ENCODE measurements at regions not wholly inside any gene's neighbourhood (a gene's known extent, or its start where the extent isn't known, plus 50 kb on each side); places are given as distances from the start of the nearest gene placed in this dataset.
"Not testable (repeated sequence)": the region's sequence is repeated elsewhere in the genome, so short reads cannot be mapped to it uniquely, and the experiment has no call there.

DNA sequence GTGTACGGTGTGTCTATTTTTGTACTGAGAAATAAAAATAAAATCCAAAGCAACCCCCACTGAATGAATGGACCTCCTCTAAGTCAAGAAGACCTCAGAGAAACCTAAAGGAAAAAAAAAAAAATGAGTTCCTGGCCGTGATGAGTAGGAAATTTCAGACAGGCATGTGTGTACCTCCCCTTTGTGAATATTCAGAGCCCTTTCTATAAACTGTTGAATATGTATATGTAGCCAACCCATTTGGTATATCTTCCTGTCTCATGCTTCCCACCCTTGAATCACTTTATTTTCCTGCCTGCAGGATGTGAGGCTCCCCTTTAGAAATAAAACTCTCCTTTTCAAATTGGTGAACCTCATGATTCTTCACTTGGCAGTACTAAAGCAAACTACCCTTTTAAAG is 887.8 kb upstream of the NCAM2 start:
- no peak for DNase-seq (ENCODE audit: low spot score)

DNA sequence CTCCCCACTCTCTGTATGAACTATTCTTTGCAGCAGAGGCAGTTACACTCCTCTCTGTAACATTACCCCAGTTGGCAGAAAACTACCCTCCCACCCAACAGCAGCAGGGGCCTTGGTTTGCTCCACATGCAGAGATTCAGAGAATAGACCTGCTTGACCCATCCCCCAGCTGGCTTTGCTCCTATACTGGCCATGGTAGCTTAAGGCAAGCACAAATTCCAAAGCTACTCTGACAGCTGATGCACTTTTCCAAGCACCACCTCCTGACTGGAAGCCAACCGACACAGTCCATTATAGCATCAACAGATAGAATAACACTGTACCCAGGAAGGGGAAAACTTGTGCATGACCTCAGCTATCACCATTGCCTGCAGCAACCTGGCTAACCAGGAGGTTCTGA is 846.5 kb upstream of the NCAM2 start:
- DNase-seq (ENCODE audit: low spot score) = no peak

DNA sequence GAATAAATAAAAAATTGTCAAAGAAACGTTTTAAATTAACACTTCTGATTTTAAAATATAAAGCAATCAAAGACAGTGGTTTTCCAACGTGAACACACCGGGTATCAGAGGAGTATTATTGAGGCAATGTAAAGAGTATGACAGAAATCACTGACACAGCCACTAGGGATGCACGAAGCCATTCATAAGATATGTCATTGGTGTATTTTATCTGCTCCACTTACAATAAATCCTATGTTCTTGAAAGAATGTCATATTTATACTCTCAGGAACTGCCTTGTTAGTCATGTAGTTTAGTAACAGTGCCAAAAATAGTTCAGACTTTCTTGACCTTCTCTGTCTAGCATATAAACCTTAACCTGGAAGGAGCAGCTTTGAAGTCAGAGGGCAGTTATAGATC is 835.0 kb upstream of the NCAM2 start:
- no peak for DNase-seq (ENCODE audit: low spot score)

DNA sequence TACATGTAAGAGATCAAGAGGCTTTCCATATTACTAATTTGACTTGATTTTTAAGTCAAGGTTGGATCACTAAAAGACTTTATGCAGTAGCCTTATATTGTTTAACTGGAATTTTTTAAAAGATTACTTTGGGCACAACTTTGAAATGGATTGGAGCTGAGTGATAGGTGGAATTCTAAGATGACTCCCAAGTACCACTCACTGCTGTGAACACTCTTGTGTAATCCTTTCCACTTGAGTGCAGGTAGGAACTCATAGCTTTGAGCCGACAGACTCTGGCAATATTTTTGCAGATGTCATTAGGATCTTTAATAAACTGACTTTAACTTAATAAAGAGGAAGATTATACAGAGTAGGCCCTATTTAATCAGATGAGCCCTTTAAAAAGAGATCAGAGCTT is 831.1 kb upstream of the NCAM2 start:
- no peak for DNase-seq (ENCODE audit: low spot score)

DNA sequence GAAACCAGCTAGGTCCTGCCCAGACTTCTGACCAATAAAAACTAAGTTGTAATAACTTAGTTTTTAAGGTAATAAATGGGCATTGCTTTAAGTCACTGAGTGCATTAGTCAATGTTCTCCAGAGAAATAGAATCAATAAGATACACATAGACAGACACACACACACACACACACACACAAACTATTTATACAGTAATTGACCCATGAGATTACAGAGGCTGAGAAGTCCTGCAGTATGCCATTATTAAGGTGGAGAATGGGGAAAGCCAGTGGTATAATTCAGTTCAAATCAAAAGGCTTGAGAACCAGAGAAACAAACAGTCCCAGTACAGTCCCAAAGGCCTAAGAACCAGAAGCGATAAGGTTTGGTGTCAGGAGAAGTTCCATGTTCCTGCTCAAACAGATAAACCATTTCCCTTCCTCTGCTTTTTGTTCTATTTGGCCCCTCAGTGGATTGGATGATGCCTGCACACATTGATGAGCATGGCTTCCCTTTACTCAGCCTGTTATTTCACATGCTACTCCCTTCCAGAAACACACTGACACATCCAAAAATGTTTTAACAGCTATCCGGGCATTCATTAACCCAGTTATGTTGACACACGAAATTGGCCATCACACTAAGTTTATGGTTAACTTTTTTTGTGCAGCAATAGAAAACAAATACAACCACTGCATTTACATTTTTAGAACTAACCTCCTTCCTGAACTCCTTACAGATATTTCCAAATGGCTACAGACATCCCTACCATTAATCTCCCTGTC is 828.2 kb upstream of the NCAM2 start:
- no peak for DNase-seq (ENCODE audit: low spot score)

DNA sequence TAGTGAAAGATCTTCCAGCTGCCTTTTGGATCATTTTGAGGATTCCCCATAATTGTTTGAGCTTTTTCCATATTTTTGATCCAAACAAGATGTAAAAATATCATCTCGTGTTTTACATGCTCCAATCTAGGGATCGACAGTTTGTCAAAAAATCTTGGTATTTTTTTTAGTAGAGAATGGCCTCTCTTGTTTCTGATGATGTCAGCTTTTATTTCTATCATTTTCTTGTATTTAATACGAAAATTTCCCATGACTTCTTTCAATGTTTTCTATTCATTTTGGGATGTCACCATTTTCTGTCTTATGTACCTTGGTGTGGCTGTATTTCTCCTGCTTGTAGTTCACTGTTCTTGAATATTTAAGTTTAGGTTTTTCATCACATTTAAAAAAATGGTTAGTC is 812.0 kb upstream of the NCAM2 start:
- DNase-seq (ENCODE audit: low spot score) = no peak

DNA sequence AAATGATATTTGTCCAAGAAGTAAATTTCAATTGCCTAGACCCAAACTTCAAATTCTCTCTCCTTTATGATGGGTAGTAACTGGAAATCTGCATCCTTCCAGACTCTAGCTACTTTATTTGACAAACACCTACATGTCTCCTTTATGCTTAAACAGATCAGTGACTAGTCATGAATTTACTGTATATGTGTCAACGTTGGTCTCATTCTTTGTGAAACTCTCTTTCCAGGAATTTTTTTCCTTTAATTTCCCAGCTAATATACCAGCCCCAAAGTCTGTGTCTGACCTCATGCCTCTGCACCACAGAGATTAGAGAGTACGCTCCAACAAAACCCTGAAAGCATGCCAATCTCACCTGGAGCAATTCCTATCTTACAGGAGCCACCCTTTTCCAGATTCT is 811.2 kb upstream of the NCAM2 start:
- DNase-seq (ENCODE audit: low spot score) = no peak

DNA sequence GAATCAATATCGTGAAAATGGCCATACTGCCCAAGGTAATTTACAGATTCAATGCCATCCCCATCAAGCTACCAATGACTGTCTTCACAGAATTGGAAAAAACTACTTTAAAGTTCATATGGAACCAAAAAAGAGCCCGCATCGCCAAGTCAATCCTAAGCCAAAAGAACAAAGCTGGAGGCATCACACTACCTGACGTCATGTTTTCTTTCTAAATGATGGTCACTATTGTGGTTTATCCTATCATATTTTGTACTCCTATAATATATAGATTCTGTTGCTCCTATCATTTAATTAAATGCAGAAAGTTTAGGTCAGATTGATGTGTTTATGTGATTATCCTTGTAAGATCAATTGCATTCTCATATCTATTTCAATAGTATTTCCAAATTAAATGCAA is 796.9 kb upstream of the NCAM2 start:
- DNase-seq (ENCODE audit: low spot score) = not testable (repeated sequence)

DNA sequence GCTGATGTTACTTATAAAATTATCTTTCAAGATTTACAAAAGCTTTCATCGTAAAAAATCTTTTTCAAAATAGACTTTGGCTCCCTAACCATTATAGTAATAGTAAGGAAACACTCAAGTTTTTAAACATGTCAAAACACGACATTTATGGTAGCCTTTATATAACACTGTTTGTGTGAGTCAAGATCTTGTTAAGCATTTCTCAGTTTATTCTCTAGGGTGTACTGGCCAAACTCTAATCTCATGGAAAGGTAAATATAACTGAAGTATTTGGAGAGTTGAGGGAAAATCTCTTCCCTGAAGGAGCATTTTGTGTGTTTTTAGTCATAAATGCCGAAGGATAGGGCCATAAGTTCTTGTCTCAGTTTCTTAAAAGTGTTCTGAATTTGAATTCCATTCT is 790.9 kb upstream of the NCAM2 start:
- DNase-seq (ENCODE audit: low spot score) = no peak

DNA sequence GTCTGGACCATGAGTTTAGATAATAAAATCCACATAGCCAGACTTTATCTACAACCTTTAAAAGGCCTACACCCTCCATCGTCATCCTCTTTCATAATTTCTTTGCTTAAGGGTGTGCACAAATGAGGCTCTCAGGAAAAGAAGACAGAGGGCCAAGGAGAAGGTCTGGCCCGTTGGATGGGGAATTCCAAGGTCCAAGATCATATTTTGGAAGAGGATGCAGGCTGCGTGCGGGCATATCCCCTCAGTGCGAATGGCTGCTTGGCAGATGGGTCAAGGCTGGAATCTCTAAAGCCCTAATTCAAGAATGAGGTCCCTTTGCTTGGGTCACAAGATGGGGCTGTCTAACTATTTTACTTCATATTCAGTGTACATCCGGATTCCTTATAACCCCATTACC is 782.2 kb upstream of the NCAM2 start:
- DNase-seq (ENCODE audit: low spot score) = no peak

DNA sequence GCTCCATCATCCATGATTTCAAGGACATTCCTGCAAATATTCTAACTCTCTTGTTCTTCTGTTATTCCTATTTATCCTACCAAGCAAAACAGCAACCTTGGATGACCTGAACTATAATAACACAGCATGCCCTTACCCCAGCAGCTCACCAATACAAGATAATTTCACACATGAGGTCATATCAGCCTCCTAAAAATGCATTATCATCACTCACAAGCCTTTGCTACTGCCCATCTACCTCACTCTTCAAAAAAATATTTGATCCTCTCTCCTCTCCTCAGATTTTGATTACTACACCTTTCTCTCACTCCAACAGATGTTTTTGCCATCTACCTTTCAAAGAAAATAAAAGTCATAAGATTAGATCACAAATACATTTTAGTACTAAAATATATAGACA is 777.6 kb upstream of the NCAM2 start:
- DNase-seq (ENCODE audit: low spot score) = no peak

DNA sequence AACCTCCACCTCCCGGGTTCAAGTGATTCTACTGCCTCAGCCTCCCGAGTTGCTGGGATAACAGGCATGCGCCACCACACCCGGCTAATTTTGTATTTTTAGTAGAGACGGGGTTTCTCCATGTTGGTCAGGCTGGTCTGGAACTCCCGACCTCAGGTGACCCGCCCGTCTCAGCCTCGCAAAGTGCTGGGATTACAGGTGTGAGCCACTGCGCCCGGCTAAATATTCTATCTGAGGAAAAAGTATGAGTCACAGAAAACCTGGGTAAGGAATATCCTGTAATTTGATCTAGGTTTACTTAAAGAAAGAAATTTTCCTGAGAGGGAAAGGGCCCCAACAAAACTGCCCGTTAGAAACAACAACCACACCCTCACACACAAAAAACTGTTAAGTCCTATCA is 776.2 kb upstream of the NCAM2 start:
- not testable (repeated sequence) for DNase-seq (ENCODE audit: low spot score)

DNA sequence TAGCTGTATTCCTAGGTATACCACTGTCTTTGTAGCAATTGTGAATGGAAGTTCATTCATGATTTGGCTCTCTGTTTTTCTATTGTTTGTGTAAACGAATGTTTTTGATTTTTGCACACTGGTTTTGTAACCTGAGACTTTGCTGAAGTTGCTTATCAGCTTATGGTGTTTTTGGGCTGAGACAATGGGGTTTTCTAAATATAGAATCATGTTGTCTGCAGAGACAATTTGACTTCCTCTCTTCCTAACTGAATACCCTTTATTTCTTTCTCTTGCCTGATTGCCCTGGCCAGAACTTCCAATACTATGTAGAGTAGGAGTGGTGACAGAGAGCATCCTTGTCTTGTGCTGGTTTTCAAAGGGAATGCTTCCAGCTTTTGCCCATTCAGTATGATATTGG is 761.6 kb upstream of the NCAM2 start:
- DNase-seq (ENCODE audit: low spot score) = not testable (repeated sequence)

DNA sequence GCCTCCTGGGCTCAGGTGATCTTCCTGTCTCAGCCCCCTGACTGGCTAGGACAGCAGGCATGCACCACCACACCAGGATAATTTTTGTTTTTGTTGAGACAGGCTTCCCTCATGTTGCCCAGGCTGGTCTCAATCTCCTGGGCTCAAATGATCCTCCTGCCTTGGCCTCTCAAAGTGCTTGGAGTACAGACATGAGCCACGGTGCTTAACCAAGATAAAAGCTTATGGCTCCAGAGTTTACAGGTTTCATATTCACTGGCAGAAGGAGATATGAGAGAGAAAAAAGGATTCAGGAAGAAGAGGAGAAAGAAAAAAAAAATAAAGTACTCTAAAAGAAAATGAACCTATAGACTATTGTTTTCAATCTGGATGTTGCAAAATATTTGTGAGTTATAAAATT is 748.8 kb upstream of the NCAM2 start:
- no peak for DNase-seq (ENCODE audit: low spot score)

DNA sequence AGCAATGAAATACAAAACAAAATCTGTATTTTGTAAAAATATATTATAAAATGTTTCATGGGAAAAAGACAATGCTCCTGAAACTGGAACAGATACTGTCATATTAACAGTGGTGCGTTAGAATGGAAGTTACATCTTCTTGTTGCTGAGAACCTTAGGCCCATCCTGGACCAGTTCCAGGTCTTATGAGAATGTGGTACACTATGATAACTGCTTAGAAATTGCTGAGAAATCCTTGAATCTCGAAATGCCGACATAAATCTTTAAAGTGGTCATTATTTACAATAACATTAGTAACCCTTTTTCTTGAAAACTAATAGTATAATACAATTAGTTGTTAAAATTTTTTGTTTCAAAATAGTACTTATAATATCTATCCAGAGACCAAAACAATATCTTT is 747.9 kb upstream of the NCAM2 start:
- no peak for DNase-seq (ENCODE audit: low spot score)

DNA sequence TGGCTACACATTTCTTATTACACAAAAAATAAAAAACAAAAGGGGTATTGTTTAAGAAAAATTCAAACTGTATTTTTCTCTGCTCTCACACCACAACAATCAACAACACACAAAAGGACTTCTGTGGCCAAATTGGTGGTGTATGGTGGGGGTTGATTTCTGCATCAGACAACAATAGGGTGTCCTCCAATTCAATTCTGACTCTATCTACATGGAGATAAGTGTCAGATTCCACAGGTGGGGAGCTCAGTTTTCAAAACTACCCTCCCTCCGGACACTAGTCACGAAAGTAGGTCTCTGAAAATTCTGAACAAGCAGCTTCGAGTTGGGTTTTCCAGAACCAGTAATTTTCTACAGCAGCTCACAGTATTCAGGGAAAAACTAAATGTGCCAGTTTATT is 744.9 kb upstream of the NCAM2 start:
- peak; percentile 30 for DNase-seq (ENCODE audit: low spot score)

DNA sequence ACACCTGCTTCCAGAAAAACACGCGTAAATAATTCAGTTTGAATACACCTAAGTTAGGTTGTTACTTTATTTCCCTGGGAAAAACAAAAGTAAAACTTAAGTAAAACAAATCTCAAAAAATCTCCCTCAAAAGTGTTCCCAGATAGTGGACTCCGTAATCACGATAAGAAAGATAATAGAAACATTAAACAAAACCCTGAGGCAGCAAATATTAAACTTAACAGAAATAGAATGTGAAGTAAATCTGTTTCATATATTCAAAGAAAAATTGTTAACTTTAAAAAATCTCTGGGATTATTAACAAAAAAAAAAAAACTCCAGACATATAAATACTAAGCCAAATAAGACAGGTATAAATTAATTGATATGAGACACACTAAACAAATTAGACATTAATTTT is 743.2 kb upstream of the NCAM2 start:
- no peak for DNase-seq (ENCODE audit: low spot score)

DNA sequence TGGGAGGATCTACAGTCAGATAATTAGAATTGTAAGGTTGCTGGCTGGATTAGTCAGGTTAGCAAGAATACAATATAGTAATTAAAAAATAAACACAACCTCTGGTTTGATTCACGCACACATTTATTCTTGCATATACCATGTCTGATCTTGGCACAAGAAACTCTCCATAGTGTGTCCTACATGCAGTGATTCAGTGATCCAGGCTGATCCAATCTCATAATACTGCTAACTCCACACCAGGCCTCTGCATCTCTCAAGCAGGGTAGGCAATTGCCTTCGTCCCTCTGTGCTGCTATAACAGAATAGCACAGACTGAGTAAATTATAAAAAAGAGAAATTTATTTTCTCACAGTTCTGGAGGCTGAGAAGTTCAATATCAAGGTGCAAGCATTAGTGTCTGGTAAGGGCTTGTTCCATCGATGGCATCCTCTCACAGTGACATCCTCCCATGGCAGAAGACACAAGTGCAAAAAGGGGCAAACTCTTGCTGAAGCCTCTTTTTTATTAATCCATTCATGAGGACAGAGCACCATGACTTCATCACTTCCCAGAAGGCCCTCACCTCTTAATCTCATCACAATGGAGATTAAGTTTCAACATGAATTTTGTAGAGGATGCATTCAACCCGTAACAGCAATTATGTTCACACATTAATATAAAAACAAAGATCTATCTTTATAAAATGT is 741.0 kb upstream of the NCAM2 start:
- DNase-seq (ENCODE audit: low spot score) = no peak

DNA sequence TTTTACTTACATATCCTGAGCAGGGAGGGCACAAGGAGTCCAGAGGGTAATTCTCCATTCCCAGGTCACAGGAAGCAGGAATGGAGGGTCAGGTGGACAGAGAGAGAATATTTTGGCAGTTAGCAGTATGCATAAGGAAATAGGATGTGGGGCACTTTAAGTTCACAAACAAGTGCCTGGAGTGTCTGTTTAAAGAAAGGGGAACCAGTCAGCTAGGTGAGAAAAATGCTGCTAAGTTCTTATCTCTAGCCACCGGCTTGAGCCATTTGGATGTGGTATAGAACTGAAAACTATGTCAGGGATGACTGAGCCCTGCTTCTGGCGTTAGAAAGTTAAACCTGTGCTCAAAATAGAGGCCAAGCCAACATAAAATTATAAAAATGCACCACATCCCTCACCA is 739.7 kb upstream of the NCAM2 start:
- DNase-seq (ENCODE audit: low spot score) = no peak

DNA sequence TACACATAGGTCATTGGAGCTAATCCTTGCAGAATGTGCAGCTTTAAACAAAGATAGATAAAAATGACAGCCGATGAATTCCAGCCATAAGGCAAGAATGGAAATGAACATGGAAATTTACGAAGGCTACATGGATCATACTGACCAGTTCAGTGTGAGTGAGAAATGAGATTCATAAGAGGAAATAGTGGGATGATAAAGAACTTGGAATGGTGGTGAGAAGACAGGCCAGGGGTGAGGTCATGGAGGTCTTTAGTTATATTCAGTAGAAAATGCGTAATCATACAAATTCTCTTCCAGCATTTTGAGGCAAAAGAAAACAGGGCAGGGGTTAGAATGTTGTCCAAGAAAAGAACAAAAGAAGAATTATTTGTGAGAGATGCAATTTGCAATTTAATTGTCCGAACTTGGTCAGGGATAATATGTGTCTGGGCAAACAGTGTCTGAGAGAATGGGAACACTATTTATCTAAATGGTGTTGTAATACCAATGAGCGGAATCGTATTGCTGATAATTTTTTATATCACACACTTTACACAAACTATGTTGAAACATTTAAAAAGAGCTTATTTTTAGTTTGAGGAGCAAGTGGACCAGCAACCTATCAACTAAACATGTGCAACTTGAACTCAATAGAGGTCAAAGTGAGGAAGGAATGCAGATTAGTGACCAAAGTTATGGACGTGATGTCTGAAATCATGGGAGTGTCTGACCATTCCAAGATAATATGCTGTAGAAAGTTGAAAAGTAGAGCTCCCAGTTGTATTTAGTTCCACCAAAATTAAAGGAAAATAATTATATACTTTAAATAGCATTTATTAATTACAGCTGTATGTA is 739.0 kb upstream of the NCAM2 start:
- DNase-seq (ENCODE audit: low spot score) = peak; percentile 49

DNA sequence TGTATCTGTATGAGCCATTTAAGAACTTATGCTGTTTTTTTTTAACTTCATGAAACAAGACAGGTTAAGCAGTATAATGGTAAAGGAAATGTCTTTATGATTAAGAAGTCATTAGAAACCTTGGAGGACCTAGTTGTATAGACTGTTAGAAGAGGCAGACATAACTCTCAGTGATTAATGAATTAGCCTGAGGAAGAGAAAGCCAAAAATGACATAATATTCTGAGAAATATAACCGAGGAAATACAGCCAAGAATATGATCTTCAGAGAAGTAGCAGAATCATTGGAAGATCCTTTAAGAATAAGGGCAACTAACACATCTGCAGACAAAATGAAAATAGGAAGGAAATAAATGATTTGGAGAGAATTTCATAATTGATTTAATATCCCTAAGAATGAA is 738.1 kb upstream of the NCAM2 start:
- DNase-seq (ENCODE audit: low spot score) = no peak

DNA sequence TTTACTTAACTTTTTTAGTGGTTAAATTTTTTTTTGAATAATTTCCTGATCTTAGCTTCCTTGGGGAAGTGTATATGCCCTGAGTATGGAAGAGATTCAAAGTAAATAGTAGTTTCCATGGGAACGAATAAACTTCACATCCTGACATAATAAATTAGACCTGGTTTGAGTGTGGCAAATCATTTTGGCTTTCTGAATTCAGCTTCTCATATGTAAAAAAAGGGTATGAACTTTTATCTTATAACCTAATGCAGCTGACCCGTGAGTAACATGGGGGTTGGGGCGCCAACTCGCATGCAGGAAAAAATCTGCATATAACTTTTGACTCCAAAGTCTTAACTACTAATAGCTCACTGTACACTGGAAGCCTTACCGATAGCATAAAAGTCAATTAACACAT is 736.8 kb upstream of the NCAM2 start:
- no peak for DNase-seq (ENCODE audit: low spot score)
